MM.1S (cell line): ENCODE measurements at regions not wholly inside any gene's neighbourhood (a gene's known extent, or its start where the extent isn't known, plus 50 kb on each side); places are given as distances from the start of the nearest gene placed in this dataset.

Source experiments
- DNase-seq: peaks from one replicate; pipeline ENCODE4 v3.0.0-alpha.2; 2015
- H2AFZ ChIP-seq: fragments of 300-600 bp; sonication (generic); 2 replicates; pipeline ENCODE4 v1.6.0; 2016; ENCODE audit warnings: antibody characterized with exemption, low read length
- H3F3A ChIP-seq: fragments of 300-600 bp; sonication (generic); 2 replicates; pipeline ENCODE4 v1.6.1; 2016; ENCODE audit warnings: mild to moderate bottlenecking, antibody characterized with exemption, low read length, moderate library complexity, mixed read lengths; ENCODE audit not compliant: insufficient read depth
- H3K27ac ChIP-seq: fragments of 300-600 bp; sonication (generic); 2 replicates; pipeline ENCODE4 v1.5.1; 2016; ENCODE audit warnings: mild to moderate bottlenecking, low read length
- H3K27me3 ChIP-seq: fragments of 300-600 bp; sonication (generic); replicated peaks from 2 replicates; pipeline ENCODE4 v1.6.0; 2016; ENCODE audit warnings: low read length; ENCODE audit not compliant: insufficient read depth
- H3K36me3 ChIP-seq: fragments of 300-600 bp; sonication (generic); replicated peaks from 2 replicates; pipeline ENCODE4 v1.6.1; 2016; ENCODE audit warnings: mild to moderate bottlenecking, low read length, mixed read lengths; ENCODE audit not compliant: insufficient read depth
- H3K4me1 ChIP-seq: fragments of 300-600 bp; sonication (generic); 2 replicates; pipeline ENCODE4 v1.6.1; 2016; ENCODE audit warnings: low read length, mixed read lengths
- H3K4me2 ChIP-seq: fragments of 300-600 bp; sonication (generic); 2 replicates; pipeline ENCODE4 v1.6.0; 2016; ENCODE audit warnings: low read depth, low read length
- H3K4me3 ChIP-seq: fragments of 300-600 bp; sonication (generic); 2 replicates; pipeline ENCODE4 v1.5.1; 2016; ENCODE audit warnings: low read length, mixed read lengths
- H3K79me2 ChIP-seq: fragments of 300-600 bp; sonication (generic); 2 replicates; pipeline ENCODE4 v1.6.1; 2016; ENCODE audit warnings: mixed run types, low read length, mixed read lengths
- H3K9ac ChIP-seq: fragments of 300-600 bp; sonication (generic); 2 replicates; pipeline ENCODE4 v1.6.1; 2016; ENCODE audit warnings: low read length, mixed read lengths
- H3K9me2 ChIP-seq: fragments of 300-600 bp; sonication (generic); replicated peaks from 2 replicates; pipeline ENCODE4 v1.6.1; 2016; ENCODE audit warnings: mild to moderate bottlenecking, low read length, mixed read lengths; ENCODE audit not compliant: insufficient read depth
- H3K9me3 ChIP-seq: fragments of 300-600 bp; sonication (generic); replicated peaks from 2 replicates; pipeline ENCODE4 v1.6.1; 2016; ENCODE audit warnings: mild to moderate bottlenecking, low read length, mixed read lengths; ENCODE audit not compliant: insufficient read depth
- H4K20me1 ChIP-seq: fragments of 300-600 bp; sonication (generic); 2 replicates; pipeline ENCODE4 v1.6.1; 2016; ENCODE audit warnings: mild to moderate bottlenecking, low read length, moderate library complexity, mixed read lengths; ENCODE audit not compliant: insufficient read depth
- EZH2 ChIP-seq: fragments of 300-600 bp; sonication (generic); optimal IDR thresholded peaks from 2 replicates; pipeline ENCODE3; 2017; ENCODE audit warnings: low read depth, mild to moderate bottlenecking, antibody characterized with exemption, low read length, mixed read lengths
- EZH2phosphoT487 ChIP-seq: fragments of 300-600 bp; sonication (generic); IDR thresholded peaks from 2 replicates; pipeline ENCODE4 v1.6.1; 2018; ENCODE audit warnings: antibody characterized with exemption, low read length
- TF ChIP-seq, protein P1 (sequence below): fragments of 300-600 bp; sonication (generic); IDR thresholded peaks from 2 replicates; pipeline ENCODE4 v1.5.1; 2016; ENCODE audit warnings: antibody characterized with exemption, low read length, mixed read lengths

DNA sequence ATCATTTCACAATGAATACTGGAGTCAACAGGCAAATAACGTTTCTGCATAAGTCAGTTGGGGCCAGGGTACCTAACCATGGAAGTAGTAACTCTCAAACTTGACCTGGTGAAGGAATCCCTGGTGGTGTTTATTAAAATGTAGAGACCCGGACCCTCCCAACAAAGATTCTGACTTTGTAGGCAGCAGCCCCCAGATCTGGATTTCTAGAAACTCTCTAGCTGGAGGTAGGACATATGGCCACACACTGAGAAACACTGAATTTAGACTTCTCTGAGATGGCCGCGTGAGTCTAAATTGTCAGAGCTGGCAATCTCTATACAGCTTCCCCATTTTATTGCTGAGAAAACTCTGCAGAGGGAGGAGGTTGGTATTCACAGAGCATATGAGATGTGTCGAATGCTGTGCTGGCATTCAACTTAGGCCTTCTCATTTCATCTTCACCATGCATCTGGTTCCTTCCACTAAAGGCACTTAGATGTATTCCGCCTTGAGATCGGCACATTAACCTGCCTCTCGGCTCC is 278.1 kb downstream of the CYRIA start:
- no peaks in the 10 kb centered on the region for H3K27me3 ChIP-seq
- H3K9me2 ChIP-seq = no peaks in the 10 kb centered on the region
- DNase-seq = no peak
- H3K4me3 ChIP-seq = no peak overlapping the region
- no peak overlapping the region for H3K4me2 ChIP-seq
- H3K79me2 ChIP-seq = no peaks in the 10 kb centered on the region
- TF ChIP-seq, protein P1, sequence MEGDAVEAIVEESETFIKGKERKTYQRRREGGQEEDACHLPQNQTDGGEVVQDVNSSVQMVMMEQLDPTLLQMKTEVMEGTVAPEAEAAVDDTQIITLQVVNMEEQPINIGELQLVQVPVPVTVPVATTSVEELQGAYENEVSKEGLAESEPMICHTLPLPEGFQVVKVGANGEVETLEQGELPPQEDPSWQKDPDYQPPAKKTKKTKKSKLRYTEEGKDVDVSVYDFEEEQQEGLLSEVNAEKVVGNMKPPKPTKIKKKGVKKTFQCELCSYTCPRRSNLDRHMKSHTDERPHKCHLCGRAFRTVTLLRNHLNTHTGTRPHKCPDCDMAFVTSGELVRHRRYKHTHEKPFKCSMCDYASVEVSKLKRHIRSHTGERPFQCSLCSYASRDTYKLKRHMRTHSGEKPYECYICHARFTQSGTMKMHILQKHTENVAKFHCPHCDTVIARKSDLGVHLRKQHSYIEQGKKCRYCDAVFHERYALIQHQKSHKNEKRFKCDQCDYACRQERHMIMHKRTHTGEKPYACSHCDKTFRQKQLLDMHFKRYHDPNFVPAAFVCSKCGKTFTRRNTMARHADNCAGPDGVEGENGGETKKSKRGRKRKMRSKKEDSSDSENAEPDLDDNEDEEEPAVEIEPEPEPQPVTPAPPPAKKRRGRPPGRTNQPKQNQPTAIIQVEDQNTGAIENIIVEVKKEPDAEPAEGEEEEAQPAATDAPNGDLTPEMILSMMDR = no peak
- TF ChIP-seq EZH2phosphoT487 = no peak
- no peaks in the 10 kb centered on the region for H3K36me3 ChIP-seq
- H3K9ac ChIP-seq = no peak overlapping the region
- no peak overlapping the region for H2AFZ ChIP-seq
- no peaks in the 10 kb centered on the region for H3F3A ChIP-seq
- no peaks in the 10 kb centered on the region for H3K4me1 ChIP-seq
- H4K20me1 ChIP-seq = no peaks in the 10 kb centered on the region
- H3K9me3 ChIP-seq = no peaks in the 10 kb centered on the region
- no peak overlapping the region for H3K27ac ChIP-seq

DNA sequence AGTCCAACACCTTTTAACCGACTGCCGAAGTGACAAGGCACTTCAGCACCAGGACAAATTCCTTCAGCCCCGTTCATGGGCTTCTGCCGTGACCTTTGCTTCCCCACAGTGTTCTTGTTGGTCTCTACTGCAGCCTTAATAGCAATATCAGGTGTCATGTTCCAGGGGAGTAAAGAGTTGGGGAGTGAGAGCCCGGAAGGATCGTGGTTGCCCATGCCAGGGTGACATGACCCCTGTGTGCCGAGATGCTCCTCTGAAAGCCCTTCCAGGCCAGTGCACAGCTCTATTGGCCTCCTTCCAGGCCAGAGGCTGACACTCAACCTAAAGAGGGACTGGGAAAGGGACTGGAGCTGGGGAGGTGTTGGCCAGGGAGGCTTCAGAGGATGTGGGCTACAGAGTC is 279.2 kb downstream of the CYRIA start:
- no peaks in the 10 kb centered on the region for H3K9me2 ChIP-seq
- no peaks in the 10 kb centered on the region for H3K4me1 ChIP-seq
- no peak overlapping the region for H3K9ac ChIP-seq
- DNase-seq = no peak
- H4K20me1 ChIP-seq = no peaks in the 10 kb centered on the region
- H3K36me3 ChIP-seq = no peaks in the 10 kb centered on the region
- TF ChIP-seq EZH2 (no peak), EZH2phosphoT487 (no peak)
- TF ChIP-seq, protein P1 = no peak
- no peak overlapping the region for H2AFZ ChIP-seq
- H3K9me3 ChIP-seq = no peaks in the 10 kb centered on the region
- no peaks in the 10 kb centered on the region for H3F3A ChIP-seq
- no peak overlapping the region for H3K27ac ChIP-seq
- no peaks in the 10 kb centered on the region for H3K79me2 ChIP-seq
- no peak overlapping the region for H3K4me3 ChIP-seq
- no peaks in the 10 kb centered on the region for H3K27me3 ChIP-seq
- no peak overlapping the region for H3K4me2 ChIP-seq

DNA sequence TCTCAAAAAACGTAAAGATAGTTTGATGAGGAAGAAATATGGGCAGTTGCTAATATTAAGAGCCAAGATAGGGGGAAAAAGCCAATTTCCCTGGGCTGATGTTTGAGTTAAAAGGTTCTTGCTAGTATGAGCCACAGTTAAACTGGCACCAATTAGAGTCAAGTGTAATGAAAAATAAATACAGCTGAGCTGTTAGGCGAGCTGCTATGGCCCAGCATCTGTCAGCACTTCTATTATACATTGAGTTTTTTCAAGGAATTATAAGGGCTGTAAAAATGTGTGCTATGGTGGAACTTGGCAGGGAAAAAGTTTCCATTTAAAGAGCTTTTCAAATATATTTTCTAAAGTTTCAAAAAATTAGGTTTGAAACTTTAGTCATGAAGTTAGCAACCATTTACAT is 279.6 kb downstream of the CYRIA start:
- no peak for DNase-seq
- no peaks in the 10 kb centered on the region for H3F3A ChIP-seq
- no peaks in the 10 kb centered on the region for H3K9me2 ChIP-seq
- no peak overlapping the region for H3K9ac ChIP-seq
- no peaks in the 10 kb centered on the region for H3K4me1 ChIP-seq
- no peaks in the 10 kb centered on the region for H3K79me2 ChIP-seq
- H3K36me3 ChIP-seq = no peaks in the 10 kb centered on the region
- no peaks in the 10 kb centered on the region for H3K27me3 ChIP-seq
- TF ChIP-seq EZH2phosphoT487 = no peak
- no peak for TF ChIP-seq EZH2
- TF ChIP-seq, protein P1 = no peak
- H3K9me3 ChIP-seq = no peaks in the 10 kb centered on the region
- no peaks in the 10 kb centered on the region for H4K20me1 ChIP-seq
- H3K4me3 ChIP-seq = no peak overlapping the region
- no peak overlapping the region for H2AFZ ChIP-seq
- no peak overlapping the region for H3K27ac ChIP-seq
- H3K4me2 ChIP-seq = no peak overlapping the region
